GM19395 (cell line): ENCODE measurements at regions not wholly inside any gene's neighbourhood (a gene's known extent, or its start where the extent isn't known, plus 50 kb on each side); places are given as distances from the start of the nearest gene placed in this dataset.
"Not testable (repeated sequence)": the region's sequence is repeated elsewhere in the genome, so short reads cannot be mapped to it uniquely, and the experiment has no call there.

ENCODE experiments used
- ATAC-seq: cut with Tn5 transposase; IDR thresholded peaks from one replicate; pipeline ENCODE4 v1.9.1; 2021; ENCODE audit warnings: mild to moderate bottlenecking, moderate library complexity; ENCODE audit not compliant: unreplicated experiment

DNA sequence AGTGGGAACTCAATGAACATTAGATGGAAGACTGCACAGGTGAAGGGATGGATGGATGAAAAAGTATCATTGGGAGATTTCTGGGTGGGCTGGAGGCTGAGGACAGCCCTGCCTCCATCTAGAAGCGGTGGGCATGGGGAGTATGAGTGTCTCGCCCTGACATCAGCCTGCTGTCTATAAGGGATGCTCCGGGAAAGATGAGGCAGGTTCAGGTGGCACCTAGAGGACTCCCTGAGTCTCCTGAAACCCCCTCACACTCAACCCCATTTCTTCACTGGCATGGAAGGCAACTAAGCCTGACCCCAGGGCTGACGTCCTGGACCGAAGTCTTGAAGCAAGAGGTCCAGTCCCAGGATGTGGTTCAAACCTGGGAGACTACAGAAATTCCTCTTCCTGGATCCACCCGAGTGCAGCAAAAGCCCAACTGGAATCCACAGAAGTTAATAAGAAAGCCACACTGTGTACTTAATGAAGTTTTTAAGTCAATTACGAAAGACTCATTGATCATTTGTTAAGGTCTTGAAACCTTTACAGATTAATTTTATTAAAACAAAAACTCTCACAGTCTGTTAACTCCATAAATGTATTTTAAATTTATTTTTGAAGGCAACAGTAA is 238.8 kb downstream of the EMX2 start:
- no peak for ATAC-seq

DNA sequence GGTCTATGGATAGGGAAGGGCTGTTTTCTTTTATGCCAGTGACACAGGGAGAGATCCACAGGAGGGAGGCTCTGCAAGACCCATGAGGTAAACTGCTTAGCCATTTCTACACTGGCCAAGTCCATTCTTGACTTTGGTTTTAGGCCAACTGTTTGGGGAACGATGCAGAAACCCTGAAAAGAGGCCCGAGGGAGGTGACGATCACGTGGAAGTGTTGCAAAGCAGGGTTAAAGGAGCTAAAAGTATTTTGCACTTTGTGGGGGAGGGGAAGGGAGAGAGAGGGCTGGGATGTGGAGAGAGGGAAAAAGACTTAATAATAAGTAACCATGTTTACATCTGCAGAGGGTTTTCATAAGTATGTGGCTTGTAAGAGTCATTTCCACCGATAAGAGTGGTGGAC is 239.7 kb downstream of the EMX2 start:
- no peak for ATAC-seq

DNA sequence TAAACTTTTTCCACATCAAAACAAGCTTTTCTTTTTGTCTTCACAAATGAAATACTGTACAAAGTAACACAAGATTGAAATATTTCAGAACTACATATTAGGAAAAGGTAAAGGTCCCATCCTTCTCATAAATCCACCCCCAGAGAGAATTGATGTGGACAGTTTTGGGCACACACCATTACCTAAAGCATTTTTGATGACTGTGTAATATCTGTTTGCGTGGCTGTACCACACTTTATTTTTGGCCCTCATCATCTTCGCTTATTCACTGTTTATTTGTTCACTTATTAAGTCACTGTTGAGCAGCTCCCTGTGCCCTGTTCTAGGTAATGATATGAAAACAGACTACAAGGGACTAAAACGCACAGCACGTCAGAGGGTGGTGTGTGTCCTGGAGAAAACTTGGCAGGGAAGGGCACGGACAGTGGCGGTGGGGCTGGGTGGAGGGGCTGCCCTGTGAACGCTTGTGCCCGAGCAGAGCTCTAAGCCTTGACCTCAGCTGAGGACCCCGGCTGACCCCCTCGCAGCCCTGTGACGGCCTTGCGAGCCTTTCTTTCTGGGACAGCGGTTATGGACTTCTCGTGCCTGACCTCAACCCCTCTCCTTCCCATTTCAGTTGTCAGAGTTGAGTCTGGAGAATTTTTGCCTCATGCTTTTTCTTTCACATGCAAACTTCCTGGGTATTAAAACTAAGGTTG is 241.3 kb downstream of the EMX2 start:
- ATAC-seq: no peak

DNA sequence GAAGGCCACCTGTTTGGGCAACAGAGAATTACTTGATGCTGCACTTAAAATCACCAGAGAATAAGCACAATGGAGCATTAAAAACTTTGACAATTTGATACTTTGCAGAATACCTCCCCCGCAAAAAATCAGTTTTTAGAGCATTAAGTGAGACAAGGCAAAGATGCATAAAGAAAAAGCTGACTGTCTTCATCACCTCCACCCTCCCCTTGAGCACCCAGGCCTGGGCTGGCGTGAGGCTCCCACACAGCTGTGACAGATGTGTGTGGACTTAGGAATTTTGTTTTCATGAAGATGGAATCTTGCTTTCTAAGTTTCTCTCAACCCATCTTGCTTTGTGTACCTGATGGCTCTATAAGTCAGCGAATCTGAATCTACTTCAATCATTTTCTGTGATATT is 242.2 kb downstream of the EMX2 start:
- no peak for ATAC-seq

DNA sequence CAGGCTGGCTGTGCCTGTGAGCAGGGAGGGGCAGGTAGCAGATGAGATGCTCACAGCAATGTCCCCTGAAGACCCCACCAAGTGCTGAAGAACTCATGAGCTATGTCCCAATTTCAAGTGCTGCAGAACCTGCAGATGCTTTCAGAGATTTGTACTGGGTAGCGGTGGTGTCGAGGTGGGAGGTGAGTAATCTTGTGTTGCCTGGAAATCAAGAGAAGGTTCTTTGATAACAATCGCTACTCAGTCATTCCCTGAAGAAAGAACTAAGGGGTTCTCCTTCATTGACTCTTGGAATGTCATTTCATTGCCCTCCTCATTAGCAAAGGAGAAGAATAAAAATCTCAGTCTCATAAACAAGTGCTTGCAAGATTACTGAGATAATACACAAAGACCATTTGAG is 246.4 kb downstream of the EMX2 start:
- no peak for ATAC-seq

DNA sequence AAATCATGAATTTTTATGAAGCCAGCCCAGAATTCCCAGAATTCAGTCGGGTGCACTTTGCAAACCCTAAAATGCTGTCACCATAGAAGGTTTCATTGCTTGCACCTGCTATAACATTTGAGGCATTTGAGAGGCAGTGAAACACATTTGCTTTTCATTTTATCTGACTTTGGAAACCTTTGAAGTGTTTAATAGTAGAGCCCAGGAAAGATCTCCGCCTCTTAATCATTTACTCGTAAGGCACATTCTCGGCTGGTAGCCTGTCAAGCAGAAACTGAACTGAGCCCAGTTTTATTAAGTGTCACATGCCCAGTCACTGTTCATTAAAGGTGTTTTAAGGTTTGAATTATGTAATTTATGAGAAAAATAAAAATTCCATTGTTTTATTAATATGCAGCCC is 247.6 kb downstream of the EMX2 start:
- no peak for ATAC-seq

DNA sequence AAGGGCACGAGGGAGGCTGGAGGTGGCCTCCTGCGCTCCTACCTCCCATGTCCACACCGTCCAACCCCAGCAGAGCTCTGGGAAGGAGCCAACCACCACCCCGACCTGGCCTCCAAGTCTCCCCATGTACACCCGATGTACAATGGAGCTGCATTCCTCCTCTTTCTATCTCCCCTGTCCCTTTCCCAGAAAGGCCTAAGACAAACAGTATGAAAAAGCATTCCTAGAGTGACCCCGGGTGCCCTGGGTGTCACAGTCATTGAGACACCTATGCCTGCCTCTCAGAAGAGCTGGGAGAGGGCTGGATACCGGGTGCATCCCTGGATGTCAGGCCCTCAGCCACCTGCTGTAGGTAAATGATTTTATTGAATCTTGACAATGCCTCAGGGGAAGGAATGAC is 248.1 kb downstream of the EMX2 start:
- no peak for ATAC-seq

DNA sequence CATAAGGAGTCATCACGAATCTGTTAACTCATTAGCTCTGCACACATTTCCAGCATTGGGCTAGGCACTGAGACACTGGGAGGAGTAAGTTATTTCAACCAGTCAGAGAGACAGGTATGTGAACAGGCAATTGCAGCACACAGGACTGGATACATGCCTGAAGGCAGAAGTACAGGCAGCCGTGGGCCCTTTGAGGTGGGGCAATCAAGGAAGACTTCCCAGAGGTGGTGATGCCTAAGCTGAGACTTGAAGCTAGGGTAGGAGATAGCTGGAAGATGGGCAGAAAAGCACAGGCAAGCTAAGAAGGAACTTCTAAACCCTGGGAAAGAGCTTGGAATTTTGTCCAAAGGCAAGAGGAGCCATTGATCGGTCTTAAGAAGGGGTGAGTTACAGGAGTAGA is 249.7 kb downstream of the EMX2 start:
- ATAC-seq: no peak

DNA sequence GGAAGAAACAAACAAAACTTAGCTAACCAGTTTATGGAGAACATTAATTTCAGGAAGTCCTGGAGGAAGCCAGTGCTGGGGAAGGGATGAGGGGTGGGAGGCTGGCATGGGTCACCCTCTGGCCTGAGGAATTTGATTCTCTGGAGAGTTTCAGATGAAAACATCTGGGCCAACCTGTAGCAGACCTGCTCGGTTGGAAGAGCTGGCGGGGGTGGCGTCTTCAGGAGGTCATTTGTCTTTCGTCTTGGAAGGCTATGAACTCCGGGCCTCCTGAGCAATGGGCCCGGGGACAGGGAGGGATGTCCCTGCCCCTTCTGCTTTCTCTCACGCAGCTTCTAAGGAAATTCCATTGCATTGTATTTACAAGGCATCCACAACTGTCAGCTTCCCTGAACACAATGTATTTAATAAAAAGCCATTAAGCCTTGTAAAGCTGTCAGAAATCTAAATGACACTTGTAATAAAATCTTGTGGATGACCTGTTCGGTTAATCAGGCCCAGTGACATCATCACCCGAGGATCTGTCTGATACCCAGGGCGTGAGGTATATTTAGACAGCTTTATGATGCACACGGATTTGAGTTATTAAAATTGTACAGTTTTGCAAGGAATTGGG is 250.5 kb downstream of the RAB11FIP2 start:
- no peak for ATAC-seq

DNA sequence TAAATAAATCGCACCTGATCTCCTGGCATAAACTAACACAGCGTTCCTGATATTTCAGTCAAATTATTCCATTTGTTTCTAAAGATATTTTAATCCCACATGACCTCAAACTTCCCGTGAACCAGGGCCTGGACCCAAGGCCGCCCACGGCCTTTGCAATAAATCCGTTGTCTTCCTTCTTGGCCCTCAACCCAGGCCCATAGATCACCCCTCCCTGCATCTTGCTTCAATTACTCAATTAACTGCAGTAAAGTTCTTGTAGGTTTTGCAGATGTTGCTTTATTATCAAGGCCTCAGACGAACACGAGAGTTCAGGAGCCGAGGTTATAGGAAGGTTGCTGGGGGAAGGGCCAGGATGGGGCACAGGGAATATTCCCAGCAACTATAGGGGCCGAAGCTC is 249.4 kb downstream of the RAB11FIP2 start:
- ATAC-seq: no peak

DNA sequence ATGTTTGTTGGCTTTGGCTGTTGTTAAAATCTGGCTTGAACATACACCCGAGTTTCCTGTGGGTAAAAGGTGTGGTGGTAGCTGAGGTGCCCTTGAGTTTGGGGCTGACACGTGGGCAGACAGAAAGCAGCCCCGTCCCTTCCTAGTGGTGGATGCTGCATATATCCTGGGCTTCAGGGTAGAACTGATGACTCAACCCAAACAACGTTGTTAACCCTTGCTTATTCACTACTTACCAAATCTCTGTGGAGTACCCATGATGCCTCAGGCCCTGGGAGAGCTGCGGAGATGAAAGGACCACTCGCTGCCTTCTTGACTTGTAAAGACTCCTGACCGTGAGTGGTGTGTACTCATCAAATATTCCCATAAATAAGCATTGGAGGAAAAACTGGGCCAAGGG is 245.1 kb downstream of the RAB11FIP2 start:
- ATAC-seq: no peak

DNA sequence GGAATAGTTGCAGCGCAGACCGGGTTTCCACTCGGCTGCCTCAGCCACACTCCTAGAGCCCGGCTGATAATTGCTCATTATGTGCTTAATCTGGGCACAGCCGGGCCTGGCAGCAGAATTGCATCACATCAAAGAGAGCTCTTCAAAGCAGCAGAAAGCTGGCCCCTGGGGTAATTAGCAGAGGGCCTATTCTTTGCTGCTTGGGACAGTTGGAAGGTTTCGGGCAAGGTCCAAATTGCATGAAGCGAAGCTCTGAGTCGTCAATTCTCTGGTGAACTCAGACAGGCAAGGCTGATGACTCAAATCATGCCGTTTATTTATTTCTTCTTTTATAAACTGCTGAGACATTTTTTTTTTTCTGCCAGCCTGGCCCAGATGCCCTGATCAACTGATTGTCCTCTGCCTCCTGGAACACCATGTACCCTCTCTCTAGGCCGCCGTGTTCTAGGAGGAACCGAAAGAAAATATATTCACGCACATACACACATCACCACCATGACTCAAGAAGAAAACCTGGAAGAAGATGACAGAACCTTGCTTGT is 242.2 kb downstream of the RAB11FIP2 start:
- no peak for ATAC-seq

DNA sequence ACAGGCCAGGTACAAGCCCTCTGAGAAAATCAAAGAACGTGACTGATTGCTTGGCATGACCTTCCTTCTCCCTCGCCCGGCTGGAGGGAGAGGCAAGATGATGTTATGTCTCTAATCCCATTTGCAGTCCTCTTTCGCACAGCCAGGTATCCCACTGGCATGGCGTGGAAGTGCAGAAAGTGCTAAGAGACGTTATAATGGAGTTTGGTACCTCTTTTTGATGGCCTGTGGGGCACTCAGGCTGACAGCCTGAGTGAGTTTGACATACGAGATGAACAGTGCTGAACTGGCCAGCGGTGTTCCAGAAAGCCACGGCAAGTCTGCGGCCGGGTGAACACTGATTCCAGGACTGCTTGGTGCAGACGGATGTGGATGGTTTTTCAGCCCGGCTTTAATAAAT is 241.6 kb downstream of the RAB11FIP2 start:
- ATAC-seq: no peak

DNA sequence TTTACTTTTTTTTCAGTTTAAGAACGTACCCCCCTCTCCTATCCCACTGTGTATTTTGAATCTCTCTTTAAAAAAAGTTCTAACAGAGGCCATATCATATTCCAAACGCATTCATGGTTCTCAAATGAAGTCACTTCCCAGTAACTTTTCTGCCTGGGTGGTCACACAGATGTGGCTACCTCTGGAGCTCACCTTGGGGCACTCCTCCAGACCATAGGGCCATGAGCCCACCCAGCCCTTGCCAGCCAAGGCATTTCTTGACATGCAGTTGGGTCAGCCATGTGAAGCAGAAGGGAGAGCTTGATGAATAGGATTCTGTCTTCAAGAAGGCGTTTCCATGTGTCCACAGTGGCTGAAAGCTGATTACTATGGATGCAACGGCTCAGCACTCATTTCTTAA is 239.3 kb downstream of the RAB11FIP2 start:
- no peak for ATAC-seq

DNA sequence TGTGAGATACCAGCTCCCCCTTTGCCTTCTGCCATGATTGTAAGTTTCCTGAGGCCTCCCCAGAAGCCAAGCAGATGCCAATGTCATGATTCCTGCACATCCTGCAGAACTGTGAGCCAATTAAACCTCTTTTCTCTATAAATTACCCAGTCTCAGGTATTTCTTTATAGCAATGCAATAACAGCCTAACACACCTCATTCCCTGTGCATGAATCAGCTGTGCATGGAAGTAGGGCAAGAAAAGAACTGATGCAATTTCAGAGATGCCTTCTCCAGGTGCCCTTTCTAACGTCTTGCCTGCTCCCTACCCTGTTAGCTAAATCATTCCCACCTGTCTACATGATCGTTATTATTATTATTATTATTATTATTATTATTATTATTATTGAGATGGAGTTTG is 230.9 kb downstream of the RAB11FIP2 start:
- not testable (repeated sequence) for ATAC-seq

DNA sequence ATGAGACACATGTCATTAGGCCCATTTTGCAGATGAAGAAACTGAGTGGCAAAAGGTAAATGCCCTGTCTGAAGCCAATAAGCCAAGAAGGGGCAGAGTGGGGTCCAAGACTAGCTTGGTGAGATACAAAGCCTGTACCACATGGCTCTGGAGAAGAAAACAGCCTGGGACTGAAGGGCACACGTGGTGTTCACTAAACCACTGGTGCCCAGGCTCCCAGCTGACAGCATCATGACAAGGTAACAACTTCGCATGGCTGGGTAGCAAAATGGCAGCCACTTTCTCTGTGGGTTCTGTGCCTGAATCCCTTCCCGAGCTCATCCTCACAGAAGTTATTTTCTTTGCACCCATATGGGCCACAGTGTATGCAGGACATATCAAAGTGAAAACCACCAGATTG is 229.6 kb downstream of the RAB11FIP2 start:
- no peak for ATAC-seq

DNA sequence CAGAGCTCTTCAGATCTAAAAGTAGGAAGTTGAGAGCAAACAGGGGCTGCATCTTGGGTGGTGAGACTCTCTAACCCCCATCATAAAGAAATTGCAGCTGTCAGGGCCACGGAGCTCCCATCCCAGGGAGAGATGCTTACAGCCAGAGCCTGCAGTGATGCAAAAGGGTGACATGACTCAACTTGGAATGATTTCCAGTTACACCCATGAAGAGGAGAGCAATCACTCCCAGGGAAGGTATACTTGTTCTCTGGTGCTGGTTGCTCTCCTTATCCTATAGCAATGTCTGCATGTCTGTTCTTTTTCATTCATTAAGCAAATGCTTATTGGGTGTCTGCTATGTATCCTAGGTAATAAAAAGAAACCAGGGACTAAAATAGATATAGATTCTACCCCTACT is 228.0 kb downstream of the RAB11FIP2 start:
- ATAC-seq: no peak

DNA sequence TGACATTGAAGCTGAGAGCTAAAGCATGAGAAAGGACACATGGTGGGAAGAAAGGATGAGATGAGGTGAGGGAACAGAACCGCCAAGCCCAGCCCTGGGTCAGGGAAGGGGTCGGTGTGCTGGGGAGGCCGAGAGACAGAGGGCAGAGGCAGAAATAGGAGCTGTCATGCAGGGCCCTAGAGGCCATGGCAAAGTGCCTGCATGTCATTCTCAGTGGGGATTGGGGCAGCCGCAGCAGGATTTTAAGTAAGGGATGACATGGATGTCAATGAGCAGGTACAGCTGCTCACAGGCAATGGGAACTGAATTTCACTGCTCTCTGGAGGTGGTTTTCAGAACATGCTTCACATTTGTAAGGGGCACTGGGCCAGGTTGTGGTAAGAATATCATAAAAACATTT is 227.4 kb downstream of the RAB11FIP2 start:
- ATAC-seq: no peak

DNA sequence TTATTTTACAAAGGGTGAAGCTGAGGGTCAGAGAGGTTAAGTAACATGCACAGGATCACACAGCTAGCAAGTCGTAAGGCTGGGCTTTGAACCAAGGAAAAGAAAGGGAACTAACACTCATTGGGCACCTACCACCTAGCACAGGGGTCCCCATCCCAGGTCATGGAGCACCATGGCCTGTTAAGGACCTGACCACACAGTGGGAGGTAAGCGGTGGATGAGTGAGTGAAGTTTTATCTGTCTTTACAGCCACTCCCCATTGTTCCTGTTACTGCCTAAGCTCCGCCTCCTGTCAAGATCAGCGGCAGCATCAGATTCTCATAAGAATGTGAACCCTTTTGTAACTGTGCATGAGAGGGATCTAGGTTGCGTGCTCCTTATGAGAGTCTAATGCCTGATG is 222.8 kb downstream of the RAB11FIP2 start:
- no peak for ATAC-seq

DNA sequence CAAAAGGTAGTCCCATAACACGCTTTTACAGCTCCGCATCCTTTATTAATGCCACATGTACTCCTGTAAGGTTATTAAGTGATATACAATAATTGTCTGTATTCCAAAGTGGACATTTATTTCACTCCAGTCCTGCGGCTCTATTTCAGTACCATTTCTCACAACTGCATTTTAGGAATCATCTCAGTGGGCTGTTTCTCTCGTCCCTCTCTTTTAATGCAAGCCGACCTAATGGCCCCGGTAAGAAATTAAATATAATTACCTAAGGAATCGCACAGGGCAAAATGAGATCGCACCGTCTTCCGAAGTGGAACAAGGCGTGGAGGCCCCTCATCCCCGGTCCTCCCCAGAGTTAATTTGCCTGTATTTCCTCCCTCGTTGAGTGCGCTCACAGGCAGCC is 216.5 kb downstream of the RAB11FIP2 start:
- ATAC-seq: peak; percentile 16

DNA sequence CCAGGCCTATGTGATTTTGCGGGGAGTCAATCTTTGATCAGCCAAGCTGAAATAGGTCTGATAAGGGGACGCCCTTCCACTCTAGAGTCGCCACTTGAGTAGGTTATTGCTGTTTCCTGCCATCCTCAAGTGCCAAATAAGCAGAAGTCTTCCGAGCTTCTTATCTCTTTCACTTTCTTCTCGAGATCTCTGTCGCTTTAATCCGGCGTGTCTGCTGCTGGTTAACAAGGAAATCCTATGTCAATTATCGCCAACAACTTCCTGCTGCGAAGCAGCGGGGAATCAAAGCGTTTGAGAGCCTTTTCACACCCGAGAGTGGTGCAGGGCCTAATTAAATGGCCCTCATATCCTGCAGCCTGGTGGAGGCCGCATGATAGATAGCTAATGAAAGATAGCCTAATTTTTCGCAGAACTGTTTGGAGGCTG is 215.9 kb downstream of the RAB11FIP2 start:
- peak; percentile 85 for ATAC-seq
